CD4-positive, alpha-beta T cell treated with Interleukin-15 for 1 hour (primary cell): ENCODE measurements at regions not wholly inside any gene's neighbourhood (a gene's known extent, or its start where the extent isn't known, plus 50 kb on each side); places are given as distances from the start of the nearest gene placed in this dataset.
"Not testable (repeated sequence)": the region's sequence is repeated elsewhere in the genome, so short reads cannot be mapped to it uniquely, and the experiment has no call there.

Experiments
- DNase-seq: peaks from one replicate; pipeline ENCODE4 v3.0.0-alpha.2; 2020

- DNase-seq = no peak
Measured at GRCh38 chr2:180829261-180829660, 151.1 kb upstream of the UBE2E3 start.

- no peak for DNase-seq
Measured at GRCh38 chr2:180828756-180829155, 151.6 kb upstream of the UBE2E3 start.

GRCh38 chr2:180823546-180824141, 156.8 kb upstream of the UBE2E3 start:
- no peak for DNase-seq

GRCh38 chr2:180819106-180819505, 161.3 kb upstream of the UBE2E3 start:
- DNase-seq = no peak

- DNase-seq = not testable (repeated sequence)
Measured at GRCh38 chr2:180818700-180819099, 161.7 kb upstream of the UBE2E3 start.

- DNase-seq = no peak
Measured at GRCh38 chr2:180799141-180799540, 181.3 kb upstream of the UBE2E3 start.

- DNase-seq = no peak
Measured at GRCh38 chr2:180790891-180791290, 189.5 kb upstream of the UBE2E3 start.

GRCh38 chr2:180787330-180787729, 193.1 kb upstream of the UBE2E3 start:
- no peak for DNase-seq

- no peak for DNase-seq
Measured at GRCh38 chr2:180781276-180781675, 199.1 kb upstream of the UBE2E3 start.

GRCh38 chr2:180778291-180778690, 202.1 kb upstream of the UBE2E3 start:
- DNase-seq = no peak

- DNase-seq = no peak
Measured at GRCh38 chr2:180776921-180777320, 203.5 kb upstream of the UBE2E3 start.

GRCh38 chr2:180775711-180776110, 204.7 kb upstream of the UBE2E3 start:
- no peak for DNase-seq

GRCh38 chr2:180765316-180765715, 215.1 kb upstream of the UBE2E3 start:
- DNase-seq = not testable (repeated sequence)

- no peak for DNase-seq
Measured at GRCh38 chr2:180763263-180763989, 217.0 kb upstream of the UBE2E3 start.

GRCh38 chr2:180761224-180761623, 219.2 kb upstream of the UBE2E3 start:
- no peak for DNase-seq

- no peak for DNase-seq
Measured at GRCh38 chr2:180759631-180760030, 220.8 kb upstream of the UBE2E3 start.

- no peak for DNase-seq
Measured at GRCh38 chr2:180753809-180754761, 226.3 kb upstream of the UBE2E3 start.

GRCh38 chr2:180751306-180751920, 229.0 kb upstream of the UBE2E3 start:
- DNase-seq = no peak

- DNase-seq = no peak
Measured at GRCh38 chr2:180747728-180748127, 232.7 kb upstream of the UBE2E3 start.

GRCh38 chr2:180743401-180743800, 237.0 kb upstream of the UBE2E3 start:
- DNase-seq = no peak

- DNase-seq = no peak
Measured at GRCh38 chr2:180742801-180743200, 237.6 kb upstream of the UBE2E3 start.

GRCh38 chr2:180739070-180739469, 241.3 kb upstream of the UBE2E3 start:
- DNase-seq = no peak

GRCh38 chr2:180735799-180736198, 244.6 kb upstream of the UBE2E3 start:
- DNase-seq = no peak
